Tibial nerve (tissue), 4 donors: ENCODE measurements at regions not wholly inside any gene's neighbourhood (a gene's known extent, or its start where the extent isn't known, plus 50 kb on each side); places are given as distances from the start of the nearest gene placed in this dataset.

Source experiments
- EP300 ChIP-seq, 2 donors: sonication (generic); formaldehyde crosslinking; IDR thresholded peaks; one replicate each; pipeline ENCODE4 v1.6.1; 2017; ENCODE audit warnings: antibody characterized with exemption in 2 of 2, mild to moderate bottlenecking in 1 of 2
- TF ChIP-seq, protein P1 (sequence below), 5 experiments: fragments of 200-600 bp in 3 of 5; fragments of 450-650 bp in 2 of 5; sonication (generic) in 3 of 5; IDR thresholded peaks; one replicate each; pipeline ENCODE4 v1.5.1; 2016 to 2019; ENCODE audit warnings: antibody characterized with exemption in 5 of 5, mild to moderate bottlenecking in 3 of 5, moderate library complexity in 2 of 5

DNA sequence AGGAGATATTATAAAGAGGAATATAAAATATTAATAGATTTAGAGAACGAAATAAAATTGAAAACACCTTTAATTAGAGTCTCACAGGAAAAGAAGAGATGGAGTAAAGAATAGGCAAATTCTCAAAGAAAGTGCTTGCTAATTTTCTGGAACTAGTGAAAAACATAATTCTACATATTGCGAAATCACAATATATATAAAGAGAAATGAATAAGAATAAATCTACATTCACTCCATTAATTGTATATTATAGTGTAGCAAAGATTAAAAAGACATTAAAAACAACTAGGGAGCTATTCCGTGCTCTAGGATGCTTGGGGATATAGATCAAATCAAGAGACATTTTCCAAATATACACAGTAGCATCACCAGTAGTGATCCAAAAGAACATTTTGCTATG is 685.2 kb upstream of the NCAM2 start:
- TF ChIP-seq, protein P1, sequence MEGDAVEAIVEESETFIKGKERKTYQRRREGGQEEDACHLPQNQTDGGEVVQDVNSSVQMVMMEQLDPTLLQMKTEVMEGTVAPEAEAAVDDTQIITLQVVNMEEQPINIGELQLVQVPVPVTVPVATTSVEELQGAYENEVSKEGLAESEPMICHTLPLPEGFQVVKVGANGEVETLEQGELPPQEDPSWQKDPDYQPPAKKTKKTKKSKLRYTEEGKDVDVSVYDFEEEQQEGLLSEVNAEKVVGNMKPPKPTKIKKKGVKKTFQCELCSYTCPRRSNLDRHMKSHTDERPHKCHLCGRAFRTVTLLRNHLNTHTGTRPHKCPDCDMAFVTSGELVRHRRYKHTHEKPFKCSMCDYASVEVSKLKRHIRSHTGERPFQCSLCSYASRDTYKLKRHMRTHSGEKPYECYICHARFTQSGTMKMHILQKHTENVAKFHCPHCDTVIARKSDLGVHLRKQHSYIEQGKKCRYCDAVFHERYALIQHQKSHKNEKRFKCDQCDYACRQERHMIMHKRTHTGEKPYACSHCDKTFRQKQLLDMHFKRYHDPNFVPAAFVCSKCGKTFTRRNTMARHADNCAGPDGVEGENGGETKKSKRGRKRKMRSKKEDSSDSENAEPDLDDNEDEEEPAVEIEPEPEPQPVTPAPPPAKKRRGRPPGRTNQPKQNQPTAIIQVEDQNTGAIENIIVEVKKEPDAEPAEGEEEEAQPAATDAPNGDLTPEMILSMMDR (IDR thresholded peaks at IDR 0.05), result no peak
- no peak for TF ChIP-seq EP300 (IDR thresholded peaks at IDR 0.05)
